HG02970 (cell line): ENCODE measurements at regions not wholly inside any gene's neighbourhood (a gene's known extent, or its start where the extent isn't known, plus 50 kb on each side); places are given as distances from the start of the nearest gene placed in this dataset.

Experiments
- ATAC-seq: cut with Tn5 transposase; IDR thresholded peaks from one replicate; pipeline ENCODE4 v1.9.1; 2021; ENCODE audit warnings: mild to moderate bottlenecking, moderate library complexity, moderate number of reproducible peaks; ENCODE audit not compliant: unreplicated experiment, low FRiP score

GRCh38 chr6:160895562-160895961, 96.0 kb upstream of the MAP3K4 start:
- no peak for ATAC-seq

- ATAC-seq, result no peak
Observed at GRCh38 chr6:160899671-160900430, 91.7 kb upstream of the MAP3K4 start.

GRCh38 chr6:160911949-160912348, 79.6 kb upstream of the MAP3K4 start:
- ATAC-seq, result no peak

GRCh38 chr6:160912411-160912810, 79.2 kb upstream of the MAP3K4 start:
- no peak for ATAC-seq

GRCh38 chr6:160917572-160917971, 74.0 kb upstream of the MAP3K4 start:
- no peak for ATAC-seq

- no peak for ATAC-seq
Observed at GRCh38 chr6:160919723-160920440, 71.7 kb upstream of the MAP3K4 start.

GRCh38 chr6:160921095-160921494, 70.5 kb upstream of the MAP3K4 start:
- no peak for ATAC-seq

- no peak for ATAC-seq
Observed at GRCh38 chr6:160926281-160927276, 65.0 kb upstream of the MAP3K4 start.

- ATAC-seq, result no peak
Observed at GRCh38 chr6:160927416-160927815, 64.2 kb upstream of the MAP3K4 start.

- no peak for ATAC-seq
Observed at GRCh38 chr6:160929361-160929760, 62.2 kb upstream of the MAP3K4 start.

GRCh38 chr6:160929831-160930230, 61.7 kb upstream of the MAP3K4 start:
- no peak for ATAC-seq

GRCh38 chr6:160930547-160931377, 60.8 kb upstream of the MAP3K4 start:
- ATAC-seq, result peak; percentile 69

GRCh38 chr6:160931378-160932310, 59.9 kb upstream of the MAP3K4 start:
- ATAC-seq, result peak; percentile 15

GRCh38 chr6:160933256-160933655, 58.3 kb upstream of the MAP3K4 start:
- ATAC-seq, result no peak

GRCh38 chr6:160934157-160934556, 57.4 kb upstream of the MAP3K4 start:
- ATAC-seq, result no peak

GRCh38 chr6:160940197-160940596, 51.4 kb upstream of the MAP3K4 start:
- ATAC-seq, result no peak
